Spleen (tissue), 7 donors: ENCODE measurements at regions not wholly inside any gene's neighbourhood (a gene's known extent, or its start where the extent isn't known, plus 50 kb on each side); places are given as distances from the start of the nearest gene placed in this dataset.

Experiments
- POLR2AphosphoS5 ChIP-seq, 3 donors: sonication (generic); formaldehyde crosslinking; IDR thresholded peaks; one replicate each; pipeline ENCODE4 v1.5.1; 2017; ENCODE audit warnings: antibody characterized with exemption in 3 of 3
- TF ChIP-seq, protein P1 (sequence below), 11 experiments: fragments of 200-600 bp in 7 of 11; fragments of 450-650 bp in 4 of 11; sonication (generic) in 4 of 11; IDR thresholded peaks in 8 of 11; conservative IDR thresholded peaks in 3 of 11; 1 replicate in 7 of 11; 2 replicates in 4 of 11; pipeline versions ENCODE4 v1.4.0 to v1.8.0; 2016 to 2021; ENCODE audit warnings: antibody characterized with exemption in 11 of 11, inconsistent platforms in 4 of 11, mild to moderate bottlenecking in 1 of 11
- donor health status: DM: no; HTN: no; CAD: no; lungs with moderate emphysema.
- donor health status: DM: no; HTN: no; CAD: no.
- donor health status: DM: no; HTN: no; CAD: no.

DNA sequence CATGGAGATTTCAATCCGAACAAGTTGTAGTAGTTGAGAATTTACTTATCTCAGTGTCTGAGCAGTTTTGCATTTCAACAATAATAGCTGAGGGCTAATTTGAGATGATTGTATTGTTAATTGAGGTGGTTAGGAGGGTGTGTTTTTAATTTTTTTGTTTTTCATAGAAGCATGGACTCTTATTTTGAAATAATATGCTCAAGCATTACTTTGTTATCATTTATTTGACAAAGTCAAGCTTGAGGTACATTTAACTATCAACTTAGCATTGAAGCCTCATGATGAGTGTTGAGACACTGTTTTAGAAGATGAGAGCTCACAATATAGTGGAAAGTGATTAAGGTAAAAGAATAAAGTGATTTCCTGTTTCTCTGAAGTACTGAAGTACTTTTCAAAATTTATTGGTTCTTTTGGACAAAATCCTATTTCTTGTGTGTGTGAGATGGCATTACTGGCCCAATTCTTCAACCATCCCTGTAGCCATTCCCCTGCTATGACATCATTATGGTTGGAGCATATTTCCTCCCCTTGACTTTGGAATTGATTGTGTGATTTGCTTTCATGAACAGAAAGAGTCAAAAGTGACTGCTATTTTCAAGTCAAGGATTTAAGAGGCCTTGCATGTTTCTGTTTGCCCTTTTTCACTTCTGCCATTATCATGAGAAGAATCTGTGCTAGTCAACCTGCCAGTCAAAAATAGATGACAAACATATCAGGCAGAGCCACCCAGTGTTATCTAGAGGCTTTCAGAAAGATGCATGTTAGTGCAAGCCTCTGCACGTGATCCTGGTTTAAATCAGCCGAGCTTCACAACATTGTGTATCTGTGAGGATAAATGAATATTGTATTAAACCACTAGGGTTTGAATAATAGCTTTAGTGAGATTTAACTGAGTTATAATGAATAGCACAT, 1112.3 kb upstream of the CITED2 start:
- no peak for TF ChIP-seq POLR2AphosphoS5 (IDR thresholded peaks at IDR 0.05)
- TF ChIP-seq, protein P1, sequence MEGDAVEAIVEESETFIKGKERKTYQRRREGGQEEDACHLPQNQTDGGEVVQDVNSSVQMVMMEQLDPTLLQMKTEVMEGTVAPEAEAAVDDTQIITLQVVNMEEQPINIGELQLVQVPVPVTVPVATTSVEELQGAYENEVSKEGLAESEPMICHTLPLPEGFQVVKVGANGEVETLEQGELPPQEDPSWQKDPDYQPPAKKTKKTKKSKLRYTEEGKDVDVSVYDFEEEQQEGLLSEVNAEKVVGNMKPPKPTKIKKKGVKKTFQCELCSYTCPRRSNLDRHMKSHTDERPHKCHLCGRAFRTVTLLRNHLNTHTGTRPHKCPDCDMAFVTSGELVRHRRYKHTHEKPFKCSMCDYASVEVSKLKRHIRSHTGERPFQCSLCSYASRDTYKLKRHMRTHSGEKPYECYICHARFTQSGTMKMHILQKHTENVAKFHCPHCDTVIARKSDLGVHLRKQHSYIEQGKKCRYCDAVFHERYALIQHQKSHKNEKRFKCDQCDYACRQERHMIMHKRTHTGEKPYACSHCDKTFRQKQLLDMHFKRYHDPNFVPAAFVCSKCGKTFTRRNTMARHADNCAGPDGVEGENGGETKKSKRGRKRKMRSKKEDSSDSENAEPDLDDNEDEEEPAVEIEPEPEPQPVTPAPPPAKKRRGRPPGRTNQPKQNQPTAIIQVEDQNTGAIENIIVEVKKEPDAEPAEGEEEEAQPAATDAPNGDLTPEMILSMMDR (IDR thresholded peaks at IDR 0.05 in 8 of 11, conservative IDR thresholded peaks at IDR 0.05 in 3 of 11), result no peak
